A673 (cell line): ENCODE measurements at regions not wholly inside any gene's neighbourhood (a gene's known extent, or its start where the extent isn't known, plus 50 kb on each side); places are given as distances from the start of the nearest gene placed in this dataset.

Experiments
- BruUV-seq: library from RNA; stranded (reverse); fragments of 400-500 nt; replicated peaks from 2 replicates; lab custom pipeline; 2021; lab: Mats Ljungman, UMichigan
- CTCF ChIA-PET: fragments of 300-600 bp; sonication (Branson Sonifier 250); formaldehyde crosslinking; loops from one replicate; lab custom pipeline; 2022; ENCODE audit warnings: antibody characterized with exemption; lab: Charles Lee
- POLR2A ChIA-PET: fragments of 300-600 bp; sonication (Branson Sonifier 250); formaldehyde crosslinking; loops from one replicate; lab custom pipeline; 2022; ENCODE audit warnings: antibody characterized with exemption; ENCODE audit not compliant: low non-redundant PET; lab: Charles Lee
- DNase-seq: peaks from one replicate; pipeline ENCODE4 v3.0.0-alpha.2; 2015; ENCODE audit warnings: low spot score
- H3K27ac ChIP-seq: fragments of 200-600 bp; sonication (generic); 2 replicates; pipeline ENCODE4 v1.5.1; 2016; ENCODE audit warnings: mixed run types, low read depth, mild to moderate bottlenecking, mixed read lengths, antibody characterized with exemption, low read length; ENCODE audit not compliant: poor library complexity, severe bottlenecking
- H3K27me3 ChIP-seq: fragments of 200-600 bp; sonication (generic); replicated peaks from 2 replicates; pipeline ENCODE4 v1.6.1; 2017; ENCODE audit warnings: mixed run types, low read depth, mild to moderate bottlenecking, mixed read lengths, antibody characterized with exemption, low read length; ENCODE audit not compliant: insufficient read depth, poor library complexity
- H3K36me3 ChIP-seq: fragments of 200-600 bp; sonication (generic); 2 replicates; pipeline ENCODE4 v1.6.1; 2016; ENCODE audit warnings: mixed run types, mild to moderate bottlenecking, mixed read lengths, antibody characterized with exemption, low read length; ENCODE audit not compliant: insufficient read depth, poor library complexity, severe bottlenecking
- H3K4me1 ChIP-seq: fragments of 200-600 bp; sonication (generic); 2 replicates; pipeline ENCODE4 v1.6.1; 2017; ENCODE audit warnings: mixed run types, mild to moderate bottlenecking, mixed read lengths, antibody characterized with exemption, low read length; ENCODE audit not compliant: insufficient read depth, poor library complexity, severe bottlenecking
- H3K4me3 ChIP-seq: fragments of 200-600 bp; sonication (generic); 2 replicates; pipeline ENCODE4 v1.5.1; 2016; ENCODE audit warnings: low read depth, mixed run types, mild to moderate bottlenecking, mixed read lengths, low read length; ENCODE audit not compliant: poor library complexity, severe bottlenecking
- H3K9me3 ChIP-seq: fragments of 200-600 bp; sonication (generic); 2 replicates; pipeline ENCODE4 v1.6.1; 2016; ENCODE audit warnings: mixed run types, low read depth, mild to moderate bottlenecking, mixed read lengths, antibody characterized with exemption, low read length; ENCODE audit not compliant: poor library complexity, severe bottlenecking
- EZH2 ChIP-seq: fragments of 200-600 bp; sonication (generic); IDR thresholded peaks from 2 replicates; pipeline ENCODE4 v1.6.1; 2017; ENCODE audit warnings: borderline replicate concordance, low read depth, mild to moderate bottlenecking, mixed read lengths, antibody characterized with exemption, low read length; ENCODE audit not compliant: poor library complexity, severe bottlenecking
- intact Hi-C: fragments of 100-400 bp; cut with micrococcal nuclease; formaldehyde crosslinking; loops from one replicate; pipeline ENCODE4 v1.10.0; 2022; ENCODE audit not compliant: unreplicated experiment
- TF ChIP-seq, protein P1 (sequence below): fragments of 300-800, 200-600 bp; sonication (generic); conservative IDR thresholded peaks from 2 replicates; pipeline ENCODE4 v1.5.1; 2017; ENCODE audit warnings: low read depth, mild to moderate bottlenecking, antibody characterized with exemption, low read length, moderate library complexity, mixed read lengths

DNA sequence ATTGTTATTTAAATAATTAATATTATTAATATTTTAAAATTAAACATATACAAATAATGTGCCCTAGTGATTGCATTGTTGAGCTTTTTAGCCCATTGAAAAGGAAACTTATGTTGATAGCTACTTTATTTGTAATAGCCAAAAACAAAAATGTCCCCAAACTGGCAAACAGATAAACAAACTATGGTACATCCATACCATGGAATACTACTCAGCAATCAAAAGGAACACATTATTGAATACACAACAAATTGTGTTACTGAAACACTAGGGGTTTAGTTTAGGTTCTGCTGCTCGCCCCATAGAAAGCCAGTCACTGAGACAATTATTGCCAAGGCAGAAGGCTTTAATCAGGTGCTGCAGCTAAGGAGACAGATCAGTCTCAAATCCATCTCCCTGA, 239.7 kb upstream of the KITLG start:
- intact Hi-C loops = no loop called here
- no peaks in the 10 kb centered on the region for H3K9me3 ChIP-seq
- H3K36me3 ChIP-seq = no peaks in the 10 kb centered on the region
- CTCF ChIA-PET = no interaction called here
- BruUV-seq = no TSS peak
- H3K4me1 ChIP-seq = no peaks in the 10 kb centered on the region
- no peak for TF ChIP-seq EZH2
- TF ChIP-seq, protein P1, sequence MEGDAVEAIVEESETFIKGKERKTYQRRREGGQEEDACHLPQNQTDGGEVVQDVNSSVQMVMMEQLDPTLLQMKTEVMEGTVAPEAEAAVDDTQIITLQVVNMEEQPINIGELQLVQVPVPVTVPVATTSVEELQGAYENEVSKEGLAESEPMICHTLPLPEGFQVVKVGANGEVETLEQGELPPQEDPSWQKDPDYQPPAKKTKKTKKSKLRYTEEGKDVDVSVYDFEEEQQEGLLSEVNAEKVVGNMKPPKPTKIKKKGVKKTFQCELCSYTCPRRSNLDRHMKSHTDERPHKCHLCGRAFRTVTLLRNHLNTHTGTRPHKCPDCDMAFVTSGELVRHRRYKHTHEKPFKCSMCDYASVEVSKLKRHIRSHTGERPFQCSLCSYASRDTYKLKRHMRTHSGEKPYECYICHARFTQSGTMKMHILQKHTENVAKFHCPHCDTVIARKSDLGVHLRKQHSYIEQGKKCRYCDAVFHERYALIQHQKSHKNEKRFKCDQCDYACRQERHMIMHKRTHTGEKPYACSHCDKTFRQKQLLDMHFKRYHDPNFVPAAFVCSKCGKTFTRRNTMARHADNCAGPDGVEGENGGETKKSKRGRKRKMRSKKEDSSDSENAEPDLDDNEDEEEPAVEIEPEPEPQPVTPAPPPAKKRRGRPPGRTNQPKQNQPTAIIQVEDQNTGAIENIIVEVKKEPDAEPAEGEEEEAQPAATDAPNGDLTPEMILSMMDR = no peak
- DNase-seq = no peak
- H3K27ac ChIP-seq = no peak overlapping the region
- H3K27me3 ChIP-seq = no peaks in the 10 kb centered on the region
- POLR2A ChIA-PET = no interaction called here
- no peak overlapping the region for H3K4me3 ChIP-seq

DNA sequence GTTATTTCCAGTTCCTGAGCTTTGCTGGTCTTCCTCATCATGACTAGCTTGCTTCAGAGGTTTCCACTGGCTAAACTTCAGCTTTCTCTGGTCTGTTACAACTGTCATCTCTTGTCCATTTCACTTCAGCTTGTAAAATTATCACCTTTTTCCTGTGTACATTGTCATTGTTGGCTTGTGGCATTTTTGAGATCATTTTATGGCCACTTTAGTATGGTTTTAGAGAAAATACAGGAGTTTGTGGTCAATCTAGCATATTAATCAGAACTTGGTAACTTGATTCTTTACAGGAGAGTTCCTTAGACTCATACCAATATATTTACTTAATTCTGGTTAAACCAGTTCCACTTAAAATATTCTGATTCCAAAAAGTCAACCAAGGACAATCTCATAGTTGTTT, 235.9 kb upstream of the KITLG start:
- DNase-seq = no peak
- H3K4me1 ChIP-seq = no peaks in the 10 kb centered on the region
- H3K27ac ChIP-seq = no peak overlapping the region
- no peaks in the 10 kb centered on the region for H3K9me3 ChIP-seq
- BruUV-seq = no TSS peak
- POLR2A ChIA-PET = interaction anchor here (0.7 kb wide), 1 partner anchor 62 kb away, joined by 3 read pairs; no protein-coding TSS in a partner anchor
- no peaks in the 10 kb centered on the region for H3K27me3 ChIP-seq
- intact Hi-C loops = no loop called here
- no peaks in the 10 kb centered on the region for H3K36me3 ChIP-seq
- H3K4me3 ChIP-seq = no peak overlapping the region
- CTCF ChIA-PET = no interaction called here
- TF ChIP-seq EZH2 = no peak
- TF ChIP-seq, protein P1 = no peak

DNA sequence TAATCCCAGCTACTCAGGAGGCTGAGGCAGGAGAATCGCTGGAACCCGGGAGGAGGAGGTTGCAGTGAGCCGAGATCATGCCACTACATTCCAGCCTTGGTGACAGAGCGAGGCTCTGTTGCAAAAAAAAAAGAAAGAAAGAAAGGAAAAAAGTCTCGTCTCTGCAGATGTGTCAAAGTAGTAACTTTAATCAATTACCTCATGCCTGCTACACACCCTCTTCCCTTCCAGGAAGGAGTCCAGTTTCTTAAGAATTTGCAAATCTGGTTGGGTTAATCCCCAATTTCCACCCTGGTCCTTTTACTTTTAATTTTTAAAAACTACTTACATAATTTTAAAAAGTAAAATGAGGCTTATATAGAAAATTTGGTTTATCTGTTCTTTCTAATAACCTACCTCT, 234.5 kb upstream of the KITLG start:
- POLR2A ChIA-PET = no interaction called here
- Histone ChIP-seq H3K36me3 (no peaks in the 10 kb centered on the region), H3K4me3 (no peak overlapping the region), H3K27ac (no peak overlapping the region), H3K9me3 (no peaks in the 10 kb centered on the region), H3K27me3 (no peaks in the 10 kb centered on the region), H3K4me1 (no peaks in the 10 kb centered on the region)
- intact Hi-C loops = no loop called here
- TF ChIP-seq, protein P1 = no peak
- TF ChIP-seq EZH2 = no peak
- CTCF ChIA-PET = no interaction called here
- no peak for DNase-seq
- BruUV-seq = no TSS peak
